HFF-Myc (cell line): ENCODE measurements at regions not wholly inside any gene's neighbourhood (a gene's known extent, or its start where the extent isn't known, plus 50 kb on each side); places are given as distances from the start of the nearest gene placed in this dataset.

Experiments used
- DNase-seq: peaks from one replicate; pipeline ENCODE4 v3.0.0-alpha.2; 2011; ENCODE audit warnings: low read depth; ENCODE audit errors: extremely low read depth
- H3K4me3 ChIP-seq: replicated peaks from 2 replicates; pipeline ENCODE4 v1.5.1; 2011; ENCODE audit warnings: low read depth, mild to moderate bottlenecking, control low read depth, low read length
- CTCF ChIP-seq: IDR thresholded peaks from 2 replicates; pipeline ENCODE4 v1.5.1; 2012; ENCODE audit warnings: mild to moderate bottlenecking, low read depth, low read length, control low read depth; ENCODE audit errors: missing control alignments

GRCh38 chr5:61677220-61677619, 345.2 kb downstream of the ZSWIM6 start:
- no peak for TF ChIP-seq CTCF

GRCh38 chr5:61678966-61679365, 346.9 kb downstream of the ZSWIM6 start:
- H3K4me3 ChIP-seq, result no peak overlapping the region
- no peak for TF ChIP-seq CTCF
- DNase-seq, result no peak

More at GRCh38 chr5:61677220-61677619, 345.2 kb downstream of the ZSWIM6 start:
- no peak overlapping the region for H3K4me3 ChIP-seq
- DNase-seq, result no peak

- H3K4me3 ChIP-seq, result no peak overlapping the region
- no peak for TF ChIP-seq CTCF
- no peak for DNase-seq
These were observed 347.5 kb downstream of the ZSWIM6 start for GRCh38 chr5:61679562-61679961.

GRCh38 chr5:61680247-61680646, 348.2 kb downstream of the ZSWIM6 start:
- no peak overlapping the region for H3K4me3 ChIP-seq
- TF ChIP-seq CTCF, result no peak
- DNase-seq, result no peak

- H3K4me3 ChIP-seq, result no peak overlapping the region
- no peak for TF ChIP-seq CTCF
- DNase-seq, result no peak
These were observed 351.1 kb downstream of the ZSWIM6 start for GRCh38 chr5:61683148-61683547.

GRCh38 chr5:61683926-61684325, 351.9 kb downstream of the ZSWIM6 start:
- H3K4me3 ChIP-seq, result no peak overlapping the region
- TF ChIP-seq CTCF, result no peak
- DNase-seq, result no peak

GRCh38 chr5:61686491-61687257, 354.6 kb downstream of the ZSWIM6 start:
- no peak overlapping the region for H3K4me3 ChIP-seq
- DNase-seq, result no peak
- no peak for TF ChIP-seq CTCF
